Breast epithelium (tissue), 4 donors: ENCODE measurements at regions not wholly inside any gene's neighbourhood (a gene's known extent, or its start where the extent isn't known, plus 50 kb on each side); places are given as distances from the start of the nearest gene placed in this dataset.

ENCODE experiments used
- DNase-seq, 2 donors: peaks; one replicate each; pipeline ENCODE4 v3.0.0-alpha.2; 2019; ENCODE audit warnings: low spot score in 2 of 2
- H3K27ac ChIP-seq, 2 donors: fragments of 200-600 bp; sonication (generic) in 1 of 2; one replicate each; pipeline ENCODE4 v1.5.1; 2016 to 2019; ENCODE audit warnings: mild to moderate bottlenecking in 1 of 2
- H3K27me3 ChIP-seq, 2 donors: fragments of 200-600 bp; sonication (generic) in 1 of 2; one replicate each; pipeline versions ENCODE4 v1.5.1 to v1.6.0; 2017 to 2019; ENCODE audit warnings: control low read depth in 1 of 2, mild to moderate bottlenecking in 1 of 2
- H3K36me3 ChIP-seq: fragments of 200-600 bp; one replicate; pipeline ENCODE4 v1.5.1; 2019
- H3K4me1 ChIP-seq, 2 donors: fragments of 200-600 bp; sonication (generic); one replicate each; pipeline ENCODE4 v1.5.1; 2016 to 2019; ENCODE audit warnings: control low read depth in 1 of 2
- H3K4me3 ChIP-seq, 3 donors: fragments of 200-600 bp; sonication (generic); 1 replicate in 2 of 3; 2 replicates in 1 of 3; pipeline ENCODE4 v1.5.1; 2016 to 2019; ENCODE audit warnings: mild to moderate bottlenecking in 3 of 3, moderate library complexity in 2 of 3
- H3K9me3 ChIP-seq, 2 donors: fragments of 200-600 bp; sonication (generic) in 1 of 2; one replicate each; pipeline ENCODE4 v1.5.1; 2016 to 2019; ENCODE audit warnings: control low read depth in 1 of 2
- CTCF ChIP-seq, 3 donors: fragments of 450-650 bp; IDR thresholded peaks; one replicate each; pipeline ENCODE4 v1.5.1; 2016 to 2017; ENCODE audit warnings: antibody characterized with exemption in 3 of 3, mild to moderate bottlenecking in 3 of 3, moderate library complexity in 3 of 3
- POLR2A ChIP-seq: fragments of 450-650 bp; IDR thresholded peaks from one replicate; pipeline ENCODE4 v1.6.1; 2016; ENCODE audit warnings: antibody characterized with exemption, mild to moderate bottlenecking, moderate library complexity
- POLR2AphosphoS5 ChIP-seq, 3 donors: sonication (generic); formaldehyde crosslinking; IDR thresholded peaks; one replicate each; pipeline ENCODE4 v1.6.1; 2017; ENCODE audit warnings: antibody characterized with exemption in 3 of 3
- intact Hi-C: fragments of 100-400 bp; cut with DNase I; formaldehyde crosslinking; loops from one replicate; pipeline ENCODE4 v1.15.1; 2023; ENCODE audit warnings: low total_unique reads

- Histone ChIP-seq H3K4me3 (peak overlapping the region in 1 of 3 donors; percentile 13), H3K4me1 (no peaks in the 10 kb centered on the region), H3K27me3 (no peaks in the 10 kb centered on the region), H3K27ac (peak overlapping the region; percentile 77 to 81), H3K36me3 (no peaks in the 10 kb centered on the region), H3K9me3 (no peaks in the 10 kb centered on the region)
- TF ChIP-seq POLR2AphosphoS5 (IDR thresholded peaks at IDR 0.05) (peak in 1 of 3 donors; percentile 37), POLR2A (no peak), CTCF (IDR thresholded peaks at IDR 0.05) (no peak)
- intact Hi-C loops: no loop called here
- peak in 1 of 2 donors; percentile 21 for DNase-seq
Measured at GRCh38 chr10:10870523-10871241, 147.0 kb upstream of the CELF2 start.

GRCh38 chr10:10871352-10871751, 146.3 kb upstream of the CELF2 start:
- Histone ChIP-seq H3K9me3 (no peaks in the 10 kb centered on the region), H3K4me3 (no peak overlapping the region), H3K27me3 (no peaks in the 10 kb centered on the region), H3K4me1 (no peaks in the 10 kb centered on the region), H3K36me3 (no peaks in the 10 kb centered on the region), H3K27ac (peak overlapping the region; percentile 77 to 81)
- TF ChIP-seq POLR2AphosphoS5 (IDR thresholded peaks at IDR 0.05): no peak
- TF ChIP-seq POLR2A: no peak
- TF ChIP-seq CTCF (IDR thresholded peaks at IDR 0.05): no peak
- no peak for DNase-seq
- intact Hi-C loops: no loop called here

- H3K9me3 ChIP-seq: no peaks in the 10 kb centered on the region
- H3K36me3 ChIP-seq: no peaks in the 10 kb centered on the region
- peak overlapping the region; percentile 77 to 81 for H3K27ac ChIP-seq
- TF ChIP-seq POLR2A (no peak), CTCF (IDR thresholded peaks at IDR 0.05) (no peak), POLR2AphosphoS5 (IDR thresholded peaks at IDR 0.05) (peak in 2 of 3 donors; percentile 54 to 87)
- H3K27me3 ChIP-seq: no peaks in the 10 kb centered on the region
- intact Hi-C loops: no loop called here
- peak in 1 of 2 donors; percentile 27 for DNase-seq
- no peaks in the 10 kb centered on the region for H3K4me1 ChIP-seq
- H3K4me3 ChIP-seq: no peak overlapping the region
Measured at GRCh38 chr10:10872035-10872673, 145.5 kb upstream of the CELF2 start.

- Histone ChIP-seq H3K4me1 (no peaks in the 10 kb centered on the region), H3K9me3 (no peaks in the 10 kb centered on the region), H3K27me3 (no peaks in the 10 kb centered on the region), H3K36me3 (no peaks in the 10 kb centered on the region), H3K4me3 (no peak overlapping the region), H3K27ac (peak overlapping the region; percentile 45 to 77)
- intact Hi-C loops: no loop called here
- TF ChIP-seq POLR2AphosphoS5 (IDR thresholded peaks at IDR 0.05) (no peak), CTCF (IDR thresholded peaks at IDR 0.05) (no peak), POLR2A (no peak)
- DNase-seq: no peak
Measured at GRCh38 chr10:10872764-10873163, 144.9 kb upstream of the CELF2 start.

- Histone ChIP-seq H3K4me1 (no peaks in the 10 kb centered on the region), H3K27me3 (no peaks in the 10 kb centered on the region), H3K9me3 (no peaks in the 10 kb centered on the region), H3K27ac (peak overlapping the region in 1 of 2 donors; percentile 10), H3K4me3 (no peak overlapping the region), H3K36me3 (no peaks in the 10 kb centered on the region)
- intact Hi-C loops: no loop called here
- DNase-seq: no peak
- TF ChIP-seq POLR2AphosphoS5 (IDR thresholded peaks at IDR 0.05): no peak
- TF ChIP-seq POLR2A: no peak
- TF ChIP-seq CTCF (IDR thresholded peaks at IDR 0.05): no peak
Measured at GRCh38 chr10:10873289-10873688, 144.4 kb upstream of the CELF2 start.
